Prostate gland (tissue), 2 donors: ENCODE measurements at regions not wholly inside any gene's neighbourhood (a gene's known extent, or its start where the extent isn't known, plus 50 kb on each side); places are given as distances from the start of the nearest gene placed in this dataset.

Experiments
- DNase-seq: peaks from one replicate; pipeline ENCODE4 v3.0.0-alpha.2; 2019; ENCODE audit warnings: low spot score
- H3K27ac ChIP-seq, 2 donors: fragments of 200-600 bp; sonication (generic); 2 replicates each; pipeline ENCODE4 v1.5.1; 2017 to 2019
- H3K27me3 ChIP-seq: fragments of 200-600 bp; sonication (generic); replicated peaks from 2 replicates; pipeline ENCODE4 v1.5.1; 2019; ENCODE audit not compliant: insufficient read depth
- H3K36me3 ChIP-seq, 2 donors: fragments of 200-600 bp; sonication (generic); 1 replicate in 1 of 2; 2 replicates in 1 of 2; pipeline versions ENCODE4 v1.5.1 to v1.8.1; 2017 to 2019
- H3K4me1 ChIP-seq: fragments of 200-600 bp; sonication (generic); replicated peaks from 2 replicates; pipeline ENCODE4 v1.5.1; 2019
- H3K4me3 ChIP-seq, 2 donors: fragments of 200-600 bp; sonication (generic); 2 replicates each; pipeline ENCODE4 v1.5.1; 2017 to 2019
- H3K9me3 ChIP-seq: fragments of 200-600 bp; sonication (generic); 2 replicates; pipeline ENCODE4 v1.5.1; 2017
- POLR2A ChIP-seq: fragments of 450-650 bp; IDR thresholded peaks from one replicate; pipeline ENCODE4 v1.6.1; 2016; ENCODE audit warnings: antibody characterized with exemption, mild to moderate bottlenecking
- POLR2AphosphoS5 ChIP-seq: sonication (generic); formaldehyde crosslinking; IDR thresholded peaks from one replicate; pipeline ENCODE4 v1.6.1; 2017; ENCODE audit warnings: antibody characterized with exemption
- WGBS: methylation state at CpG from one replicate; pipeline ENCODE4 v1.1.5; 2018; 5-methylcytosine and 5-hydroxymethylcytosine counted together
- intact Hi-C: fragments of 100-400 bp; cut with DNase I; formaldehyde crosslinking; loops from one replicate; pipeline ENCODE4 v1.14.2; 2022
- TF ChIP-seq, protein P1 (sequence below), 4 experiments: fragments of 200-600 bp in 2 of 4; fragments of 450-650 bp in 2 of 4; sonication (generic) in 2 of 4; IDR thresholded peaks; 1 replicate in 3 of 4; 2 replicates in 1 of 4; pipeline ENCODE4 v1.5.1; 2016 to 2019; ENCODE audit warnings: antibody characterized with exemption in 4 of 4, mild to moderate bottlenecking in 2 of 4, moderate library complexity in 2 of 4

DNA sequence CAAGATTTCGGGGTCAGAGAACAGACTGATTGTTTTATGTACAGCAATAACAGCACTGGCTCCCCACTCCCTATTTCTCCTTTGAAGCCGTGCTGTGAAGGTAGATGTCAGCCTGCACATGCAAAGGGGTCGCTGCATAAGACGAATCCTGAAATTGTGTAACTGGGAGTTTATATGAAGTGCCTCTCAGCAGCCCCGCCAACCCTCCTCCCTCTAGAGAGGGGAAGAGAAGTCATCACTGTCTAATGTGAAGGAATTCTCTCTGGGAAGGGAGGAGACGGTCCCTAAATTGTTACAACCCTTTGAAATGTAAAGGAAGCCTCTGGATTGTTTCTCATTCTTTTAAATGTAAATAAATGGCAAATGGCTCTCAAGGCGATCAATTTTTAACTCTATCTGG is 545.3 kb downstream of the PLA2G4A start:
- TF ChIP-seq POLR2AphosphoS5 (no peak), POLR2A (no peak)
- TF ChIP-seq, protein P1, sequence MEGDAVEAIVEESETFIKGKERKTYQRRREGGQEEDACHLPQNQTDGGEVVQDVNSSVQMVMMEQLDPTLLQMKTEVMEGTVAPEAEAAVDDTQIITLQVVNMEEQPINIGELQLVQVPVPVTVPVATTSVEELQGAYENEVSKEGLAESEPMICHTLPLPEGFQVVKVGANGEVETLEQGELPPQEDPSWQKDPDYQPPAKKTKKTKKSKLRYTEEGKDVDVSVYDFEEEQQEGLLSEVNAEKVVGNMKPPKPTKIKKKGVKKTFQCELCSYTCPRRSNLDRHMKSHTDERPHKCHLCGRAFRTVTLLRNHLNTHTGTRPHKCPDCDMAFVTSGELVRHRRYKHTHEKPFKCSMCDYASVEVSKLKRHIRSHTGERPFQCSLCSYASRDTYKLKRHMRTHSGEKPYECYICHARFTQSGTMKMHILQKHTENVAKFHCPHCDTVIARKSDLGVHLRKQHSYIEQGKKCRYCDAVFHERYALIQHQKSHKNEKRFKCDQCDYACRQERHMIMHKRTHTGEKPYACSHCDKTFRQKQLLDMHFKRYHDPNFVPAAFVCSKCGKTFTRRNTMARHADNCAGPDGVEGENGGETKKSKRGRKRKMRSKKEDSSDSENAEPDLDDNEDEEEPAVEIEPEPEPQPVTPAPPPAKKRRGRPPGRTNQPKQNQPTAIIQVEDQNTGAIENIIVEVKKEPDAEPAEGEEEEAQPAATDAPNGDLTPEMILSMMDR (IDR thresholded peaks at IDR 0.05): no peak
- H3K36me3 ChIP-seq: no peaks in the 10 kb centered on the region

DNA sequence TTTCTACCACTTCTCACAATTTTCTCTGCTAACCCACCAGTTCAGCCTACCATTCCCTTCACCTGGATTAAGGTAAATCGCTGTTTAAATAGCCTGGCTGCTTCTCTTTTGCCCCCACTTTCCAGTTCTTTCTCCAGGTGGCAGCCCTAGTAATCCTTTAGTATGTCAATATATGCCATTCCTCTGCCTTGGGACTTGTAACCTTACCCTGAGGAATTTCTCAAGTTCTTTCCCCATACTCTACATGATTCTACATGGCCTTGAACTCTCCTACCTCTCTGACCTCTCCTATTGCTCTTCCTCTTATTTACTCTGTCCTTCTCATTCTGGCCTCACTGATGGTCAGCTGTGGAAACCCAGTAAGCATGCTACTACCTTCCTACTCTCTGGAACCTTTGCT is 546.0 kb downstream of the PLA2G4A start:
- intact Hi-C loops: no loop called here
- WGBS: 85% methylated on average over 1 of the region's 1 CpG
- Histone ChIP-seq H3K27ac (no peak overlapping the region), H3K27me3 (no peaks in the 10 kb centered on the region), H3K9me3 (no peaks in the 10 kb centered on the region), H3K4me1 (no peaks in the 10 kb centered on the region), H3K4me3 (no peak overlapping the region), H3K36me3 (no peaks in the 10 kb centered on the region)
- no peak for DNase-seq
- TF ChIP-seq, protein P1 (IDR thresholded peaks at IDR 0.05): no peak
- TF ChIP-seq POLR2A: no peak
- TF ChIP-seq POLR2AphosphoS5: no peak

More for the DNA sequence above, 545.3 kb downstream of the PLA2G4A start:
- H3K9me3 ChIP-seq: no peaks in the 10 kb centered on the region
- intact Hi-C loops: no loop called here
- no peak overlapping the region for H3K4me3 ChIP-seq
- no peak for DNase-seq
- H3K4me1 ChIP-seq: no peaks in the 10 kb centered on the region
- no peak overlapping the region for H3K27ac ChIP-seq
- H3K27me3 ChIP-seq: no peaks in the 10 kb centered on the region
- 63% methylated on average over 7 of the region's 7 CpGs for WGBS

DNA sequence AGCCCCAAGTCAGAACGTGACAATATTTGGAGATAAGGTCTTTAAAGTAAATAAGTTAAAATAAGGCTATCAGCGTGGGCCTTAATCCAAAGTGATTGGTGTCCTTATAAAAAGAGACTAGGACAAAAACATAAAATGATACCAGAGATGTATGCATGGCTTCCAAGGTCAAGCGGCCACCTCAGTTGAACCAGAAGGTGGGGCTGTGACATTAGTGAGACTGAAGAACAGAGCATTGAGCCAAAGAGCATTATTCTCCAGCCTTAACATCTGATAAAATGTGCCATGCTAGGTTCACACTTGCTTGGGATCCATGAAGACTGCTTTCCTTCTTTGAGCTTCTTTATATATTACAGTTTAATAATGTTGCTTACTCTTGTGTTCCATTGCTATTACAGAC is 554.6 kb downstream of the PLA2G4A start:
- Histone ChIP-seq H3K4me1 (no peaks in the 10 kb centered on the region), H3K27ac (no peak overlapping the region), H3K27me3 (no peaks in the 10 kb centered on the region), H3K4me3 (no peak overlapping the region), H3K36me3 (no peaks in the 10 kb centered on the region), H3K9me3 (no peaks in the 10 kb centered on the region)
- intact Hi-C loops: no loop called here
- TF ChIP-seq, protein P1 (IDR thresholded peaks at IDR 0.05): no peak
- TF ChIP-seq POLR2AphosphoS5 (no peak), POLR2A (no peak)
- 81% methylated on average over 3 of the region's 3 CpGs for WGBS
- DNase-seq: no peak

DNA sequence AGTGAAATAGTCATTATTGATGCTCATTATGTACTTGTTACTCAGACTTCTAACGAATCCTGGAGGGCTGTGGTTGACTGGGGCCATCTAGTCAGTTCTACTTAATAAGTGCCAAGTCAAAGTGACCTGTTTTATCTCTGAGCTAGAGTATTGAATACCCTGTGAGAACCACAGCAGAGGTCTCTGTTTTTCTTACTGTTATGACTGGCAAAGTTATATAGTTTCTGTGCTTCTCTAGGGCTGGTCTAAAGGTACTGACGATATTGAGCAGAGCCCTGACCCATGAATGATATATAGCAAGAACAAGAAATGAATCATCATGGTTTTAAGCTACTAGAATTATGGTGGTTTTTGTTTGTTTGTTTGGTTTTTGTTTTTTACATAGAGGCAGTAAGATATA is 555.8 kb downstream of the PLA2G4A start:
- no peak for DNase-seq
- intact Hi-C loops: no loop called here
- TF ChIP-seq, protein P1 (IDR thresholded peaks at IDR 0.05): no peak
- TF ChIP-seq POLR2AphosphoS5 (no peak), POLR2A (no peak)

DNA sequence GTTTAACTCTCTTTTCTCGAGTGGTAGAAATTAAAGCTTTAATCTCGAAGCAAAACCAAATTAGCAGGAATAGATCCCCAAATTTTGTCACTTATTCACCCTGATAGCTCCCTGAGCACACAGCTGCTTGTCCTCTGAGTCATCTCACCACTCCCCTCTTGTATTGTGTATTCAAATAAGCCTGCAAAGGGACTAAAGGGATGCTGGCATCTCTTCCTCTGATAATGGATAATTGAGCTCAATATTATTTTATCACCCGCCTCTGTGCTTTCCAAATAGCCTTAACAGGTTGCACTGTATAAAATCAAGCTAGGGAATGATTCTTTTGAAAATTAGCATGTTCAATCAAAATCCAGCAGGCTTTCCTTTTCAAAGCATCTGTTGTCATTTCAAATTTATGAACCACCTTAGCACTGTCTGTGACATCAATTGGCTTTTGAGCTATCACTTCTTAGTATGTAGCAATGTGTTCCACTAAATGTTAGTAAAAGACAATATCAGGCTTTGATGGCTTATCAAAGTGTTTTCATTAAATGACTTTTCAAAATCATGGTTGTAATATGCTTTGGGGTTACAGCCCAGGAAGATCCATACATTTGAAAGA is 561.6 kb downstream of the PLA2G4A start:
- TF ChIP-seq POLR2AphosphoS5: no peak
- TF ChIP-seq POLR2A: no peak
- TF ChIP-seq, protein P1 (IDR thresholded peaks at IDR 0.05): no peak
- Histone ChIP-seq H3K27me3 (no peaks in the 10 kb centered on the region), H3K36me3 (no peaks in the 10 kb centered on the region), H3K4me3 (no peak overlapping the region), H3K4me1 (no peaks in the 10 kb centered on the region), H3K27ac (no peak overlapping the region), H3K9me3 (no peaks in the 10 kb centered on the region)
- intact Hi-C loops: no loop called here
- WGBS: 77% methylated on average over 3 of the region's 3 CpGs
- DNase-seq: no peak

More for the DNA sequence above, 555.8 kb downstream of the PLA2G4A start:
- H3K4me1 ChIP-seq: no peaks in the 10 kb centered on the region
- no peak overlapping the region for H3K27ac ChIP-seq
- WGBS: 90% methylated on average over 2 of the region's 2 CpGs
- no peaks in the 10 kb centered on the region for H3K9me3 ChIP-seq
- no peaks in the 10 kb centered on the region for H3K36me3 ChIP-seq
- no peaks in the 10 kb centered on the region for H3K27me3 ChIP-seq
- no peak overlapping the region for H3K4me3 ChIP-seq
